ENCODE measurements at regions not wholly inside any gene's neighbourhood (a gene's known extent, or its start where the extent isn't known, plus 50 kb on each side); places are given as distances from the start of the nearest gene placed in this dataset.
"Not testable (repeated sequence)": the region's sequence is repeated elsewhere in the genome, so short reads cannot be mapped to it uniquely, and the experiment has no call there.

GRCh38 chr3:105254154-105254553 lies 112.6 kb upstream of the ALCAM start:
- no peak for DNase-seq

DNA sequence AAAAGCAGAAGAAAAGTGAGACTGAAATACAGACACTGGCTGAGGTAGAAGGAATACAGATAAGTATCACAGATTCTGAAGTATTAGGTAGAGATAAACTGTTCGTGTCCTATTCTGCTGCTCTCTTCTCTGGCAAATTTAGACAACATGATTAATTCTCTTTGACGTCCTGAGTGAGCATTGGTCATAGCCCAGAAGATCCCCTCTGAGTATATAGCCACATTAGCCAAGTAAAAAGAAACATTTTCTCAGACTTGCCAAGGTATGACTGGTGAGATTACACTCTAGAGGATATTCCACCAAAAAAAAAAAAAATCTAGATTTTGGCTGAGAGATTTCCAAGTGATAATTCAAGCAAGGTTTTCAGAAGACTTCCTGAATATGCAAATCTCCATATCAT lies 111.4 kb upstream of the ALCAM start:
- DNase-seq, result no peak

DNA sequence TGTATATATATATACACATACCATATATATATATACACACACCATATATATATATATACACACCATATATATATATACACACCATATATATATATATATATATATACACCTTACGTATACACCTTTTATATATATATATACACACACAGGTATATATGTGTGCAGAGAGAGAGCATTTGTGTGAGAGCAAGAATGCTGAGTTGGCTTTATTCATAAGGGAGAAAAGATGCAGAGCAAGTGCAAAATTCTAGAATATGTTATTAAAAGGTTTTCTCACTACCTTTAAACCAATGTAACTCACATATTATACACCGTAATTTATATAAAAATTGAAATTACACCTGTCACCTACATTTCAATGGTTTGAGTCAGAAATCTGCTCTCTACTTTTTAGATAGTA lies 107.2 kb upstream of the ALCAM start:
- DNase-seq, result no peak

- no peak for DNase-seq
Observed at GRCh38 chr3:105260385-105260784, 106.3 kb upstream of the ALCAM start.

- DNase-seq, result no peak
Observed at GRCh38 chr3:105274536-105274935, 92.2 kb upstream of the ALCAM start.

GRCh38 chr3:105274958-105275357 lies 91.8 kb upstream of the ALCAM start:
- no peak for DNase-seq

DNA sequence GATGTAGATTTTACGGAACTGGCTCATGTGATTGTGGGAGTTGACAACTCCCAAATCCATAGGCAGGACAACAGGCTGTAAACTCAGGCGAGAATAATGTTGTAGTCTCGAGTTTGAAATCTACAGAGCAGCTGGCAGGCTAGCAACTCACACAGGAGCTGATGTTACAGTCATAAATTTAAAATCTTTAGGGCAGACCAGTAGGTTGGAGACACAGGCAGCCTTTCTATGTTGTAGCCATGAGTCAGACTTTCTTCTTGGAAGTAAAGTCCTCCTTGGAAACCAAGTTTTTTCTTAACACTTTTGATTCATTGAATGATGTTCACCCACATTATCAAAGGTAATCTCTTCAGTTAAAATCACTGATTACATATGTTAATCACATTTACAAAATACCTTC lies 89.1 kb upstream of the ALCAM start:
- no peak for DNase-seq

DNA sequence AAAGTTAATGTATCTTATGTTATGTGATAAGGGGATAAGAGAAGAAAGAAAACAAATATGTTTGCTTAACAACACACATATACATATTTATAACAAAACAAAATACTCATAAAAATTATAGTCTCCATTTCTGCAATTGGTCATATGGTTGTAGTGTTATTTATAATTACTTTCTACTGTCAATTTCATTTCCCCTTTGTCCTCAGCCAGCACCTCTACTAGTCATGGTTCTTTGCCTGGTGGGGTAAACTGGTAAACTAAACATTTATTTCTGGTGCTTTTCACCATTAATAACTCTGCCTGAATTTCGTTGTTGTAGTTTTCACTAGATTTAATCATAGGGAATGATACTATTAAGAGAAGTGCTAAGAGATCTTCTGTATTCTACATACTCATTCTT lies 88.0 kb upstream of the ALCAM start:
- no peak for DNase-seq

DNA sequence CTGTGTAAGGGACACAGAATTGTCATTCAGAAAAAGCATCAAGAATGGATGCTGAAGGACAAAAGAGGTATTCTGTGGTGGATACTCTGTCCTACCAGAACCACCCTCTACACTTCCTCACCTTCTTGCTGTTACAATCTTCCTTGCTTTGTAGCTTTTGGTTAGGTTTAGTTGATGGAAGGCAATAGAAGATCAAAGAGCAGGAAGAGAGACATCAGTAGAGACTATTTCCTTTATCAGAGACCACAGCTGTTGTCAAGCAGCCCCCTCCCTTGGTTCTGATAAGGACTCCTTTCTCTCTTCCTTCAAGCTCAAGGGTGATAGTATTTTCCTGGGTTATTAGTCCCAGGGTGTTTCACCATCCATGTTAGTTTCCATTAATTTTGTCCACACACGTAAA lies 84.7 kb upstream of the ALCAM start:
- no peak for DNase-seq

- DNase-seq, result no peak
Observed at GRCh38 chr3:105284876-105285275, 81.8 kb upstream of the ALCAM start.

DNA sequence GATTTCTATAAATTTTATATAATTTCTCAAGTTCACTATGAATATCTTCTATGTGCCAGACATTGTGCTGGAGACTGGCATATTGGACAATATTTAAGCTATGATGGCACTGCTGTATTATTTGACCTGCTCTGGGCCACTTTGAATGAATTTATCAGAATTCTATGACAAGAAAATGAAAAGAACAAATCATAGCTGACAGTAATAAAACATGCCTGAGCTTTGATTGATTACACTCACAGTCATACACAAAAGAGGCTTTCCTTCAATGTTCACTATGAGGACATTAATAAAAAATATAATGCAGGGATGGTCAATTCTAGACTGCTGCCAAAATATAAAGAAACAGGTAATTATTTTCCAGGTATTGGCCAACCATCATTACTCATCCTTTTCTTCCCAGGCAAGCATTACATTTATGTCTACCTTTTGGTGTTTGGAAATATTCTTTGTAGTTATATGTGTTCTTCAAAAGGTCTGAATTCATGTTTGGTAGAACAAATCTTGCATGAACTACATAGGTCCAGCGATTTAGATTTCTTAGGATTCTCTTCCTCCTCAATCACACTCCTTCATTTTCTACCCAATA lies 81.0 kb upstream of the ALCAM start:
- no peak for DNase-seq

GRCh38 chr3:105293441-105293840 lies 73.3 kb upstream of the ALCAM start:
- no peak for DNase-seq

DNA sequence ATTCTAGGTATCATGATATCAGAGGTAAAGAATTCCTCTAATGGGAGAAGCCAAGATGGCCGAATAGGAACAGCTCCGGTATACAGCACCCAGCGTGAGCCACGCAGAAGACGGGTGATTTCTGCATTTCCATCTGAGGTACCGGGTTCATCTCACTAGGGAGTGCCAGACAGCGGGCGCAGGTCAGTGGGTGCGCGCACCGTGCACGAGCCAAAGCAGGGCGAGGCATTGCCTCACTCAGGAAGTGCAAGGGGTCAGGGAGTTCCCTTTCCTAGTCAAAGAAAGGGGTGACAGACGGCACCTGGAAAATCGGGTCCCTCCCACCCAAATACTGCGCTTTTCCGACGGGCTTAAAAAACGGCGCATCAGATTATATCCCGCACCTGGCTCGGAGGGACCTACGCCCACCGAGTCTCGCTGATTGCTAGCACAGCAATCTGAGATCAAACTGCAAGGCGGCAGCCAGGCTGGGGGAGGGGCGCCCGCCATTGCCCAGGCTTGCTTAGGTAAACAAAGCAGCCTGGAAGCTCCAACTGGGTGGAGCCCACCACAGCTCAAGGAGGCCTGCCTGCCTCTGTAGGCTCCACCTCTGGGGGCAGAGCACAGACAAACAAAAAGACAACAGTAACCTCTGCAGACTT lies 70.4 kb upstream of the ALCAM start:
- DNase-seq, result not testable (repeated sequence)

GRCh38 chr3:105304487-105304886 lies 62.2 kb upstream of the ALCAM start:
- DNase-seq, result no peak

DNA sequence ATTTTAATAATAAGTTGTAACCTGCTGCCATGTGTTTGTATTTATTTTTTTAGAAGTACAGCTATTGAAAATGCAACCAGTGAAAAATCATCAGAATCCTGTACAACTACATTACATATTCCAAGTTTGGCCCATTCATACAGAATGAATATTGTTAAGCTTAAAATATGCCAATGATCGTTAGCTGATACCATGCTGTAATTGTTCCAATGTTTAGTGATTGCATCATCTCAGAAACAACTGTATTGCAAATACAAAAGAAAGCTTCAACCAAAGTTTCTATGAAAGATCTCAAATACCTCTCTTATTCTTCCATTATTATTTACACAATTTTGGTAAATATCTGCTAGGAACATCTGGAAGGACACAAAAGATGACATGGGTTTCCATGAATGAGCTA lies 51.6 kb upstream of the ALCAM start:
- DNase-seq, result no peak

DNA sequence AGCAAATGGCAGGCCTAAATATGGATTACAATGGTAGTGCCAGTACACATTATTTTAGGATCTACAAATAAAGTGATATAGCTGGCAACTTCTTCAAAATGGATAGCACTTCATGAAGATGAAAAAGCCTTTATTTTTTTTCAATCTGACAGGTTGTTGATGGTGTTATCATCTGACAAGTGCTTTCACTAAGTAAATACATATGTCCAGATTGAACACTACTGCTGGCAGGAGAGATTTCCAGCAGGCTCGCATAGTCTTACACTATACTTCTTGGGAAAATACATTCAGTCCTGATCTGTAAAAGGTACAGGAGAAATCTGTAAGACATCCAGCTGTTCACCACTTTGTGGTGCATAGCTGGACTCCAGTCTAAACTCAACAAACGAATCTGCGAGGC lies 50.9 kb upstream of the ALCAM start:
- no peak for DNase-seq

DNA sequence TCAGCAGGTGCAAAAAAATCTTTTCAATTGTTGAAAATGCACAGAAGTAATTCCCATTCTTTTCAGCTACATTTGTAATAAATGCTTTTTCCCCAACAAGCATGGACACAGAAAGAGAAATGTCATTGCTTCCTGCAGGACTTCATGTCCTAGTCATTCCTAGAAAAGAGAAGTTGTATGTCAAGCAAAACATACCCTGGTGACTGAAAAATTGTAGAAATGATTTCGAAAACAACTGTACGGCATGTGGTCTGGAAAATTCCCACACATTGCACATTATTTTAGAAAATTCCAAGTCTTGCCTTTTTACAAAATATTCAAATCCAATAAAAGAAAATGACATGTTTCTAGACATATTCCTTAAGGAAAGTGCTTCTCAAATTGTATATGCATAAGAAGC lies 50.4 kb upstream of the ALCAM start:
- no peak for DNase-seq
